SIG-M5 treated with dmso at 0.1 percent for 504 hours (cell line): ENCODE measurements at regions not wholly inside any gene's neighbourhood (a gene's known extent, or its start where the extent isn't known, plus 50 kb on each side); places are given as distances from the start of the nearest gene placed in this dataset.
"Not testable (repeated sequence)": the region's sequence is repeated elsewhere in the genome, so short reads cannot be mapped to it uniquely, and the experiment has no call there.

Source experiments
- DNase-seq: peaks from one replicate; lab custom pipeline; 2025; ENCODE audit not compliant: unreplicated experiment; lab: John Stamatoyannopoulos, UW

GRCh38 chr11:91527380-91528030, 697.1 kb upstream of the FAT3 start:
- DNase-seq = no peak

GRCh38 chr11:91513734-91514133, 710.9 kb upstream of the FAT3 start:
- no peak for DNase-seq

GRCh38 chr11:91497847-91498246, 726.8 kb upstream of the FAT3 start:
- no peak for DNase-seq

- DNase-seq = no peak
Measured at GRCh38 chr11:91495837-91496236, 728.8 kb upstream of the FAT3 start.

- no peak for DNase-seq
Measured at GRCh38 chr11:91489989-91490388, 734.6 kb upstream of the FAT3 start.

GRCh38 chr11:91483956-91484355, 740.7 kb upstream of the FAT3 start:
- DNase-seq = not testable (repeated sequence)

GRCh38 chr11:91481875-91482274, 742.7 kb upstream of the FAT3 start:
- not testable (repeated sequence) for DNase-seq

- no peak for DNase-seq
Measured at GRCh38 chr11:91470656-91471055, 754.0 kb upstream of the FAT3 start.

GRCh38 chr11:91459840-91460239, 764.8 kb upstream of the FAT3 start:
- no peak for DNase-seq

GRCh38 chr11:91446267-91446666, 778.4 kb upstream of the FAT3 start:
- DNase-seq = no peak

GRCh38 chr11:91435694-91436395, 788.8 kb upstream of the FAT3 start:
- no peak for DNase-seq

- DNase-seq = no peak
Measured at GRCh38 chr11:91433284-91434010, 791.2 kb upstream of the FAT3 start.

- no peak for DNase-seq
Measured at GRCh38 chr11:91421641-91422040, 803.0 kb upstream of the FAT3 start.

- DNase-seq = no peak
Measured at GRCh38 chr11:91407842-91408241, 816.8 kb upstream of the FAT3 start.

GRCh38 chr11:91406009-91406408, 818.6 kb upstream of the FAT3 start:
- no peak for DNase-seq

- no peak for DNase-seq
Measured at GRCh38 chr11:91404344-91404743, 820.3 kb upstream of the FAT3 start.

GRCh38 chr11:91397134-91397468, 827.5 kb upstream of the FAT3 start:
- DNase-seq = no peak

- no peak for DNase-seq
Measured at GRCh38 chr11:91396236-91397133, 828.1 kb upstream of the FAT3 start.

GRCh38 chr11:91394727-91395414, 829.7 kb upstream of the FAT3 start:
- DNase-seq = no peak

GRCh38 chr11:91394073-91394726, 830.4 kb upstream of the FAT3 start:
- no peak for DNase-seq
